Naive thymus-derived CD4-positive, alpha-beta T cell (primary cell): ENCODE measurements at regions not wholly inside any gene's neighbourhood (a gene's known extent, or its start where the extent isn't known, plus 50 kb on each side); places are given as distances from the start of the nearest gene placed in this dataset.

Experiments used
- ATAC-seq: fragments of 150-1000 bp; cut with Tn5 transposase; 2 replicates; pipeline ENCODE4 v1.10.0; 2021; ENCODE audit warnings: mild to moderate bottlenecking, moderate library complexity
- CTCF ChIA-PET: fragments of 350-600 bp; sonication (Branson Sonifier 250); formaldehyde crosslinking; loops from one replicate; lab custom pipeline; 2021; ENCODE audit warnings: antibody characterized with exemption; lab: Charles Lee
- POLR2A ChIA-PET: fragments of 350-600 bp; sonication (Branson Sonifier 250); formaldehyde crosslinking; loops from one replicate; lab custom pipeline; 2021; ENCODE audit warnings: antibody characterized with exemption, inconsistent platforms; lab: Charles Lee
- DNase-seq, 9 donors: peaks; one replicate each; pipeline versions ENCODE4 v3.0.0 to v3.0.0-alpha.2; 2020 to 2022; ENCODE audit warnings: mixed read lengths in 1 of 9
- H3K27ac ChIP-seq: one replicate; pipeline ENCODE4 v1.7.0; 2013; ENCODE audit warnings: mild to moderate bottlenecking, low read depth, low read length, moderate library complexity
- H3K27me3 ChIP-seq, 2 donors: one replicate each; pipeline ENCODE4 v1.7.0; 2013; ENCODE audit warnings: low read length in 2 of 2, mild to moderate bottlenecking in 2 of 2, moderate library complexity in 2 of 2; ENCODE audit not compliant: control insufficient read depth in 2 of 2, insufficient read depth in 2 of 2
- H3K36me3 ChIP-seq, 3 experiments: 1 replicate in 2 of 3; 2 replicates in 1 of 3; pipeline ENCODE4 v1.7.0; 2013; ENCODE audit warnings: low read length in 3 of 3, mild to moderate bottlenecking in 3 of 3, moderate library complexity in 1 of 3; ENCODE audit not compliant: insufficient read depth in 3 of 3, control insufficient read depth in 2 of 3
- H3K4me1 ChIP-seq, 2 donors: one replicate each; pipeline ENCODE4 v1.7.0; 2013; ENCODE audit warnings: low read length in 2 of 2, mild to moderate bottlenecking in 2 of 2, moderate library complexity in 1 of 2; ENCODE audit not compliant: control insufficient read depth in 2 of 2, insufficient read depth in 2 of 2
- H3K4me3 ChIP-seq: 2 replicates; pipeline ENCODE4 v1.7.0; 2013; ENCODE audit warnings: mild to moderate bottlenecking, low read length
- H3K9me3 ChIP-seq, 3 experiments: 1 replicate in 2 of 3; 2 replicates in 1 of 3; pipeline ENCODE4 v1.7.0; 2013; ENCODE audit warnings: low read length in 3 of 3; ENCODE audit not compliant: control insufficient read depth in 2 of 3
- H3K27ac Mint-ChIP-seq, 9 donors: one replicate each; pipeline ENCODE4 v1.8.0; 2020 to 2022; ENCODE audit warnings: mixed read lengths in 9 of 9, mild to moderate bottlenecking in 8 of 9, moderate library complexity in 5 of 9, inconsistent platforms in 2 of 9
- H3K27me3 Mint-ChIP-seq, 5 donors: one replicate each; pipeline ENCODE4 v1.8.0; 2021 to 2022; ENCODE audit warnings: mixed read lengths in 5 of 5, mild to moderate bottlenecking in 1 of 5
- H3K36me3 Mint-ChIP-seq, 5 donors: one replicate each; pipeline ENCODE4 v1.8.0; 2020 to 2022; ENCODE audit warnings: mixed read lengths in 5 of 5, mild to moderate bottlenecking in 3 of 5, inconsistent platforms in 1 of 5
- H3K4me1 Mint-ChIP-seq, 7 donors: one replicate each; pipeline ENCODE4 v1.8.0; 2020 to 2022; ENCODE audit warnings: mixed read lengths in 7 of 7, mild to moderate bottlenecking in 3 of 7, inconsistent platforms in 1 of 7
- H3K4me3 Mint-ChIP-seq, 10 donors: one replicate each; pipeline ENCODE4 v1.8.0; 2020 to 2022; ENCODE audit warnings: mild to moderate bottlenecking in 10 of 10, mixed read lengths in 10 of 10, moderate library complexity in 6 of 10, inconsistent platforms in 2 of 10
- H3K9me3 Mint-ChIP-seq, 11 donors: one replicate each; pipeline ENCODE4 v1.8.0; 2020 to 2022; ENCODE audit warnings: mixed read lengths in 11 of 11, mild to moderate bottlenecking in 4 of 11, inconsistent platforms in 1 of 11, moderate library complexity in 1 of 11
- intact Hi-C, 2 donors: fragments of 100-400 bp; cut with micrococcal nuclease; formaldehyde crosslinking; loops; one replicate each; pipeline ENCODE4 v1.15.1; 2023

DNA sequence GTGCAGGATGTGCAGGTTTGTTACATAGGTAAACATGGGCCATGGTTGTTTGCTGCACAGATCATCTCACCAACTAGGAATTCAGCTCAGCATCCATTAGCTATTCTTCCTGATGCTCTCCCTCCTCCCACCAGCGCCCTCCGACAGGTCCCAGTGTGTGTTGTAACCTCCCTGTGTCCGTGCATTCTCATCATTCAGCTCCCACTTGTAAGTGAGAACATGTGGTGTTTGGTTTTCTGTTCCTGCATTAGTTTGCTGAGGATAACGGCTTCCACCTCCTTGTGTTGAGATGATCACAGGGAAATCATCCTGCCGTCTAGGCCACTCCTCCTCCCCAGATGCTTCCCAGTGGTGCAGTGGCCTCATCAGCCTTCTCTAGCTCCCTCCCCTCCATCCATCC lies 261.6 kb upstream of the GALNT17 start:
- H3K9me3 ChIP-seq = peaks cover 0 to 8% (median 0%) of the 10 kb centered on the region in 3 experiments
- H3K27me3 ChIP-seq = no peaks in the 10 kb centered on the region
- no peak for ATAC-seq
- intact Hi-C loops = no loop called here
- no peaks in the 10 kb centered on the region for H3K4me1 ChIP-seq
- no peaks in the 10 kb centered on the region for H3K36me3 ChIP-seq
- no peak for DNase-seq
- ChIA-PET POLR2A (no interaction called here), CTCF (interaction anchor here (0.7 kb wide), 1 partner anchor 9 kb away, joined by 3 read pairs; no protein-coding TSS in a partner anchor)
- H3K4me3 ChIP-seq = no peak overlapping the region
- H3K27me3 Mint-ChIP-seq = no peaks in the 10 kb centered on the region
- no peaks in the 10 kb centered on the region for H3K4me1 Mint-ChIP-seq
- H3K9me3 Mint-ChIP-seq = peaks cover 0 to 25% (median 5%) of the 10 kb centered on the region in 11 donors
- no peak overlapping the region for H3K4me3 Mint-ChIP-seq
- no peak overlapping the region for H3K27ac ChIP-seq
- no peaks in the 10 kb centered on the region for H3K36me3 Mint-ChIP-seq
- H3K27ac Mint-ChIP-seq = no peak overlapping the region

DNA sequence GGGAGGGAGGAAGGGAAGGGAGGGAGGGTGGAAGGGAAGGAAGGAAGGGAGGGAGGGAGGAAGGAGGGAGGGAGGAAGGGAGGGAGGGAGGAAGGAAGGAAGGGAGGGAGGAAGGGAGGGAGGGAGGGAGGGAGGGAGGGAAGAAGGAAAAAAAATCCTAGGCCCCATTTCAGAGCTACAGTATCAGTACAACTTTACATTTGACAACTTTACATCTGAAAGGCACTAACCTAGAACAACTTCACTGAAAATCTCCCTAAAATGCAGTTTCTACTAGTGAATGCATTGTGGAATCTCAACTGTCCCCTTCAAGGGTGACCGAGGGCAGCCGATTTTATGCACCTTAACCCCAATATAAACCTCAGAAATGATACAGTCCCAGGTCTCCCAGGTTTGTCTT lies 259.8 kb upstream of the GALNT17 start:
- intact Hi-C loops = no loop called here
- no peak overlapping the region for H3K27ac ChIP-seq
- no peak overlapping the region for H3K27ac Mint-ChIP-seq
- no peaks in the 10 kb centered on the region for H3K4me1 Mint-ChIP-seq
- H3K4me1 ChIP-seq = no peaks in the 10 kb centered on the region
- no peaks in the 10 kb centered on the region for H3K9me3 ChIP-seq
- H3K36me3 ChIP-seq = no peaks in the 10 kb centered on the region
- peaks cover 0 to 7% (median 0%) of the 10 kb centered on the region in 5 donors for H3K27me3 Mint-ChIP-seq
- no peak for ATAC-seq
- DNase-seq = no peak
- POLR2A ChIA-PET = no interaction called here
- CTCF ChIA-PET = no interaction called here
- H3K9me3 Mint-ChIP-seq = peaks cover 0 to 32% (median 14%) of the 10 kb centered on the region in 11 donors
- H3K27me3 ChIP-seq = no peaks in the 10 kb centered on the region
- H3K36me3 Mint-ChIP-seq = no peaks in the 10 kb centered on the region
- H3K4me3 Mint-ChIP-seq = peak overlapping the region in 1 of 10 donors; percentile 37
- no peak overlapping the region for H3K4me3 ChIP-seq

DNA sequence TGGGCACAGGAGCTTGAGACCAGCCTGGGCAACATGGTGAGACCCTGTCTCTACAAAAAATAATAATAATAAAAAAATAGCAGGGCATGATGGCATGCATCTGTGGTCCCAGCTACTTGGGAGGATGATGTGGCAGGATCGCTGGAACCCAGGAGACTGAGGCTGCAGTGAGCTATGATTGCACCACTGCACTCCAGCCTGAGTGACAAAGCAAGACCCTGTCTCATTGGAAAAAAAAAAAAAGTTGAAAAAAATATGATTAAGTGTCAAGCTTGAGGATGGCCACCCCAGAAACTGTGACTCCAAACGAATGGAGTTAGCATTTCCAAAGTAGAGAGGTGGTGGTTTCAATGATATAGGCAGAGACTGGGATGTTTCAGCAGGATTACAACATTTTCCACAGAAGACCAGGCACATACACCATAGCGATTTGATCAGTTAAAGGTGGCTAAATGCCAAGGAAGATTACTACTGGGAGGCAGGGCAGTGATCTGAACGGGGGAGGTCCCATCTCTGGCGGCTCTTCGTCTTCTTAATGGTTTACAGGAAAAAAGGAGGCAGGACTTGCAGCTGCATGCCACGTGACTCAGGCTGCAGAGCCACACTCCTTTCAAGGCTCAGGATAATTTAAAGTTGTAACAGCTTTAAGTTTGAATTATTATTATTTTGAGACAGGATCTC lies 250.6 kb upstream of the GALNT17 start:
- Mint-ChIP-seq H3K36me3 (peaks cover 0 to 4% (median 0%) of the 10 kb centered on the region in 5 donors), H3K27me3 (peaks cover 0 to 13% (median 0%) of the 10 kb centered on the region in 5 donors), H3K27ac (no peak overlapping the region), H3K4me3 (no peak overlapping the region), H3K9me3 (peaks cover 4 to 32% (median 13%) of the 10 kb centered on the region in 11 donors), H3K4me1 (no peaks in the 10 kb centered on the region)
- no peaks in the 10 kb centered on the region for H3K9me3 ChIP-seq
- CTCF ChIA-PET = no interaction called here
- no peaks in the 10 kb centered on the region for H3K36me3 ChIP-seq
- POLR2A ChIA-PET = no interaction called here
- intact Hi-C loops = no loop called here
- H3K27ac ChIP-seq = no peak overlapping the region
- no peaks in the 10 kb centered on the region for H3K27me3 ChIP-seq
- DNase-seq (no peak), ATAC-seq (no peak)
- no peak overlapping the region for H3K4me3 ChIP-seq
- H3K4me1 ChIP-seq = no peaks in the 10 kb centered on the region

DNA sequence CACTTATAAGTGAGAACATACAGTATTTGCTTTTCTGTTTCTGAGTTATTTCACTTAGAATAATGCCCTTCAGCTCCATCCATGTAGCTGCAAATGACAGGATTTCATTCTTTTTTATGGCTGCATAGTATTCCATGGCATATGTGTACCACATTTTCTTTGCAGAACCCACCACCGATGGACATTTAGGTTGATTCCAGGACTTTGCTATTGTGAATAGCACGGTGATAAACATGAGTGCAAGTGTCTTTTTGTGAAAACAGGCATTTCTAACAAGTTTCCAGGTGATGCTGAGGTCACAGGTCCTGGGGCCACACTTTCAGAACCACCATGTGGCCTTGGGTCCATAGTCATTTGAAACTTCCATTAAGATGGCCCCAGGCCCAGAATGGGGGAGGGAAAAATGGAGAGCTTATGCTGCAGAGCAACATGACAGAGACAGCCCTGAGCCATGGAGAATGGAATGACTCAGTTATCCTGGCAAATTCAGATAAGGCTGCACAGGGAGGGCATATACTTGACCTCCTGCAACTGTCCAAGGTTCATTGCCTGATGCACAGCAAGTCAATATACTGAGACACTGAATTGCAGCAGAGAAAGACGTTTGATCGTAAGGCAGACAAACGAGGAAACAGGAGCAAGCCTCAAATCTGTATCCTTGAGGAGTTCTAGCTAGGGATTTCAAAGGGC lies 248.0 kb upstream of the GALNT17 start:
- H3K4me1 ChIP-seq = no peaks in the 10 kb centered on the region
- CTCF ChIA-PET = no interaction called here
- POLR2A ChIA-PET = no interaction called here
- DNase-seq = no peak
- H3K4me3 Mint-ChIP-seq = no peak overlapping the region
- peaks cover 4 to 39% (median 17%) of the 10 kb centered on the region in 11 donors for H3K9me3 Mint-ChIP-seq
- intact Hi-C loops = no loop called here
- peak overlapping the region in 1 of 9 donors; percentile 3 for H3K27ac Mint-ChIP-seq
- H3K27me3 Mint-ChIP-seq = peaks cover 0 to 10% (median 0%) of the 10 kb centered on the region in 5 donors
- no peaks in the 10 kb centered on the region for H3K27me3 ChIP-seq
- H3K9me3 ChIP-seq = peaks cover 0 to 10% (median 0%) of the 10 kb centered on the region in 3 experiments
- no peak for ATAC-seq
- no peaks in the 10 kb centered on the region for H3K36me3 ChIP-seq
- H3K4me3 ChIP-seq = no peak overlapping the region
- H3K27ac ChIP-seq = no peak overlapping the region
- H3K4me1 Mint-ChIP-seq = no peaks in the 10 kb centered on the region
- H3K36me3 Mint-ChIP-seq = peaks cover 0 to 4% (median 0%) of the 10 kb centered on the region in 5 donors

DNA sequence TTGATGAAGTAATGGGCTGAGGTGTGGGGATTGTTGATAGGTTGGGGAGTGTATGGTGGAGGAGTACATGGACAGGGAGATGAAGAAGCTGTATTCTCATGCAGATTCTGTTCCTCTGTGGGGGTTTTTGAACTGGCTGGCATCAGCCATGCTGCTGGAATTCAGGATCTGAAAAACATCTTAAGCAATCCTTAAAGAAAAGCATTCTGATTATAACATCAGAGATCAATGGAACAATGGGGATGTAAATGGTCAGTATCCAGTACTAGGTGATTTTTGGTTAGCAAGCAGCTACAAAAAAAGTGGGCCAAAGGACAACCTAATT lies 247.5 kb upstream of the GALNT17 start:
- H3K4me1 Mint-ChIP-seq = no peaks in the 10 kb centered on the region
- H3K27ac Mint-ChIP-seq = peak overlapping the region in 1 of 9 donors; percentile 3
- H3K27me3 Mint-ChIP-seq = peaks cover 0 to 10% (median 0%) of the 10 kb centered on the region in 5 donors
- no peak overlapping the region for H3K4me3 Mint-ChIP-seq
- ChIA-PET CTCF (no interaction called here), POLR2A (no interaction called here)
- peaks cover 0 to 4% (median 0%) of the 10 kb centered on the region in 5 donors for H3K36me3 Mint-ChIP-seq
- ATAC-seq (no peak), DNase-seq (no peak)
- Histone ChIP-seq H3K9me3 (peaks cover 0 to 10% (median 0%) of the 10 kb centered on the region in 3 experiments), H3K4me3 (no peak overlapping the region), H3K27ac (no peak overlapping the region), H3K4me1 (no peaks in the 10 kb centered on the region), H3K36me3 (no peaks in the 10 kb centered on the region), H3K27me3 (no peaks in the 10 kb centered on the region)
- intact Hi-C loops = no loop called here
- peaks cover 4 to 36% (median 15%) of the 10 kb centered on the region in 11 donors for H3K9me3 Mint-ChIP-seq

DNA sequence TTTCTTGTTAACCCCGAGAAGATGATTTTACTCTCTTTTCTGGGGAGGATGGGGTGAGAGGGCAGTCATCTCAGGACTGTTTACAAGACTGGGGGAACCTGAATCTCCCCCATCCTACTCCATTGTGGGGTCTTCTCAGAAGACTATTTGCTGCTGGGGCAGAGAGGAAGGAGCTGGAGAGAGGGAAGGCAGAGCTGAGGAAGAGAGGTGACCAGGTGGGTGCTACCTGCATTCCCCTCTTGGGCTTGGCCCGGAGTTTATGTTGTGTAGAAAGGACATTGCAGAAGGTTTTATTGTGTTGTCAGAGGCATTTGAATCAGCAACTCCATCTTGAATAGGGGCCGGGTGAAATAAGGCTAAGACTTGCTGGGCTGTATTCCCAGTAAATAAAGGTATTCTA lies 247.1 kb upstream of the GALNT17 start:
- POLR2A ChIA-PET = no interaction called here
- no peak for DNase-seq
- CTCF ChIA-PET = no interaction called here
- H3K36me3 ChIP-seq = no peaks in the 10 kb centered on the region
- Mint-ChIP-seq H3K36me3 (peaks cover 0 to 4% (median 0%) of the 10 kb centered on the region in 5 donors), H3K27me3 (peaks cover 0 to 10% (median 0%) of the 10 kb centered on the region in 5 donors), H3K27ac (no peak overlapping the region), H3K4me1 (no peaks in the 10 kb centered on the region), H3K9me3 (peaks cover 4 to 40% (median 18%) of the 10 kb centered on the region in 11 donors), H3K4me3 (no peak overlapping the region)
- no peak overlapping the region for H3K4me3 ChIP-seq
- no peak for ATAC-seq
- no peaks in the 10 kb centered on the region for H3K4me1 ChIP-seq
- peaks cover 0 to 10% (median 0%) of the 10 kb centered on the region in 3 experiments for H3K9me3 ChIP-seq
- no peaks in the 10 kb centered on the region for H3K27me3 ChIP-seq
- intact Hi-C loops = no loop called here
- H3K27ac ChIP-seq = no peak overlapping the region
